Panc1 (cell line): ENCODE measurements at regions not wholly inside any gene's neighbourhood (a gene's known extent, or its start where the extent isn't known, plus 50 kb on each side); places are given as distances from the start of the nearest gene placed in this dataset.

ENCODE experiments used
- POLR2AphosphoS5 ChIP-seq: IDR thresholded peaks from 2 replicates; pipeline ENCODE4 v1.6.1; 2012; ENCODE audit warnings: mild to moderate bottlenecking, low read depth, low read length, moderate library complexity
- SIN3A ChIP-seq: IDR thresholded peaks from 2 replicates; pipeline ENCODE4 v1.6.1; 2012; ENCODE audit warnings: low read depth, mild to moderate bottlenecking, low read length, moderate library complexity, borderline replicate concordance; ENCODE audit not compliant: insufficient read depth
- TF ChIP-seq, protein P1 (sequence below): fragments of 450-650 bp; IDR thresholded peaks from 2 replicates; pipeline ENCODE4 v1.5.1; 2017; ENCODE audit warnings: mild to moderate bottlenecking

DNA sequence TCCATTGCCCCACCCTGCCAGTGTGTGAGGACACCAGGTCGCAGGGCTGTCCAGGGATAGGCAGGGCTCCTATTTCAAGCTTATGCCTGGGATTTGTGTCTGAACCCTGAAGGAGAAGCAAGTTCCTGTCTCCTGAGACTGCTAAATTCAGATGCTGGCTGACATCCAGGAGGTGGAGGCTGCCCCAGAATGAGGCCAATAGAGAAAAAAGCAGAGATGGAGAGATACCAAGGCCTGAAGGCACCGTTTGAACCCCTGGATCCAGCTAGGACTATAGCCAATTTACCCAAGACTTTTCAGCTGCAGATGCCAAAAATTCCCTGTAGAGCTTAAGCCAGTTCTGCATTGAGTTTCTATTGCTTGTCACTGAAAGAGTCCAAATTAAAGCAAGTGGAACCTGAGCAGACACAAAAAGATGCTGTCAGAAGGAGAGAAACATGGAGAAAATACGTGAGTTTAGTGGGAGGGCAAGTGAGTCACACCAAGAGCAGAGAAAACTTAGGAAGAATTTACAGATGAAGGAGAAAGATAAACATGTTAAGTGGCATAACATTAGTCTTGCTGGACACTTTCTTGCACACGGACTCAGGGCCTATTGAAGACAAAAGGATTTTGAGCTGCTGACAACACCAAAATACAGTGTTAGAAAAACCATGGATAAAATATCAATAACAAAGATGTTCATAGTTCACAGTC is 148.6 kb downstream of the CNTN3 start:
- TF ChIP-seq, protein P1, sequence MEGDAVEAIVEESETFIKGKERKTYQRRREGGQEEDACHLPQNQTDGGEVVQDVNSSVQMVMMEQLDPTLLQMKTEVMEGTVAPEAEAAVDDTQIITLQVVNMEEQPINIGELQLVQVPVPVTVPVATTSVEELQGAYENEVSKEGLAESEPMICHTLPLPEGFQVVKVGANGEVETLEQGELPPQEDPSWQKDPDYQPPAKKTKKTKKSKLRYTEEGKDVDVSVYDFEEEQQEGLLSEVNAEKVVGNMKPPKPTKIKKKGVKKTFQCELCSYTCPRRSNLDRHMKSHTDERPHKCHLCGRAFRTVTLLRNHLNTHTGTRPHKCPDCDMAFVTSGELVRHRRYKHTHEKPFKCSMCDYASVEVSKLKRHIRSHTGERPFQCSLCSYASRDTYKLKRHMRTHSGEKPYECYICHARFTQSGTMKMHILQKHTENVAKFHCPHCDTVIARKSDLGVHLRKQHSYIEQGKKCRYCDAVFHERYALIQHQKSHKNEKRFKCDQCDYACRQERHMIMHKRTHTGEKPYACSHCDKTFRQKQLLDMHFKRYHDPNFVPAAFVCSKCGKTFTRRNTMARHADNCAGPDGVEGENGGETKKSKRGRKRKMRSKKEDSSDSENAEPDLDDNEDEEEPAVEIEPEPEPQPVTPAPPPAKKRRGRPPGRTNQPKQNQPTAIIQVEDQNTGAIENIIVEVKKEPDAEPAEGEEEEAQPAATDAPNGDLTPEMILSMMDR: no peak
- TF ChIP-seq POLR2AphosphoS5 (no peak), SIN3A (no peak)
